Fibroblast of the aortic adventitia (primary cell): ENCODE measurements at regions not wholly inside any gene's neighbourhood (a gene's known extent, or its start where the extent isn't known, plus 50 kb on each side); places are given as distances from the start of the nearest gene placed in this dataset.

Experiments
- DNase-seq: peaks from one replicate; pipeline ENCODE4 v3.0.0-alpha.2; 2010; ENCODE audit warnings: low read depth
- H3K4me3 ChIP-seq: 2 replicates; pipeline ENCODE4 v1.5.1; 2011; ENCODE audit warnings: low read depth, mild to moderate bottlenecking, control low read depth, low read length, moderate library complexity
- CTCF ChIP-seq: IDR thresholded peaks from 2 replicates; pipeline ENCODE4 v1.5.1; 2011; ENCODE audit warnings: mild to moderate bottlenecking, low read length, control low read depth, inconsistent platforms; ENCODE audit not compliant: insufficient read depth

- TF ChIP-seq CTCF: peak; percentile 46
- DNase-seq: no peak
These were observed 64.3 kb downstream of the MRPL14 start for GRCh38 chr6:44062771-44063560.

GRCh38 chr6:44062105-44062770 lies 65.0 kb downstream of the MRPL14 start:
- H3K4me3 ChIP-seq: no peak overlapping the region
- TF ChIP-seq CTCF: no peak
- no peak for DNase-seq

More at GRCh38 chr6:44062771-44063560, 64.3 kb downstream of the MRPL14 start:
- H3K4me3 ChIP-seq: no peak overlapping the region

- no peak for TF ChIP-seq CTCF
- H3K4me3 ChIP-seq: no peak overlapping the region
- DNase-seq: peak; percentile 66
These were observed 65.7 kb downstream of the MRPL14 start for GRCh38 chr6:44061375-44062104.

GRCh38 chr6:44060612-44061374 lies 66.5 kb downstream of the MRPL14 start:
- no peak overlapping the region for H3K4me3 ChIP-seq
- no peak for TF ChIP-seq CTCF
- no peak for DNase-seq

- peak; percentile 93 for DNase-seq
- no peak for TF ChIP-seq CTCF
- no peak overlapping the region for H3K4me3 ChIP-seq
These were observed 67.6 kb downstream of the MRPL14 start for GRCh38 chr6:44059359-44060346.
